22Rv1 (cell line): ENCODE measurements at regions not wholly inside any gene's neighbourhood (a gene's known extent, or its start where the extent isn't known, plus 50 kb on each side); places are given as distances from the start of the nearest gene placed in this dataset.

Source experiments
- CTCF ChIP-seq: fragments of 450-650 bp; IDR thresholded peaks from 2 replicates; pipeline ENCODE4 v1.5.1; 2017; ENCODE audit warnings: mild to moderate bottlenecking
- ZFX ChIP-seq: fragments of 450-650 bp; IDR thresholded peaks from 2 replicates; pipeline ENCODE4 v1.6.1; 2017; ENCODE audit warnings: antibody characterized with exemption, borderline replicate concordance

- no peak for TF ChIP-seq CTCF
- no peak for TF ChIP-seq ZFX
These were observed 94.2 kb downstream of the TMEM18 start for GRCh38 chr2:582792-583528.
